Fibroblast of skin of right biceps (primary cell): ENCODE measurements at regions not wholly inside any gene's neighbourhood (a gene's known extent, or its start where the extent isn't known, plus 50 kb on each side); places are given as distances from the start of the nearest gene placed in this dataset.
A peak's percentile ranks its signal among the peaks of the same experiment; 100 is the strongest.

ENCODE experiments used
- DNase-seq: peaks from one replicate; pipeline ENCODE4 v3.0.0-alpha.2; 2013

DNA sequence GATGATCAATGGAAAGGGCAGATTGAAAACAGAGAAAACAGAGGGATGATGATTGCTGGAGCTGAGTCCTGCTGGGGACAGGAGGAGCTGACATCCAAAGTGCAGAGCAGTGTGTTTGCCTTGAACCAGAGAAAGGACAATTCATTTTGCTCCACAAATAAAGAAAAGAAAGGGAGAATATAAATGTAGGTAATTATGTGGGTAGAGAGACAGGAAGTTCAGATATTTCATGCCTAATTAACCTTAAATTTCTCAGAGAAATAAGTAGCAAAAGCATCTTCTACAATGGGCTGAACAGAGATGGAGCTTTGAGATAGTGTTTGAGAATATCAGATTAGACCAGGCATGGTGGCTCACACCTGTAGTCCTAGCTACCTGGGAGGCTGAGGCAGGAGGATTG, 93.2 kb downstream of the TNFSF18 start:
- no peak for DNase-seq

- no peak for DNase-seq
Observed at GRCh38 chr1:172959571-172959970, 91.2 kb downstream of the TNFSF18 start.

DNA sequence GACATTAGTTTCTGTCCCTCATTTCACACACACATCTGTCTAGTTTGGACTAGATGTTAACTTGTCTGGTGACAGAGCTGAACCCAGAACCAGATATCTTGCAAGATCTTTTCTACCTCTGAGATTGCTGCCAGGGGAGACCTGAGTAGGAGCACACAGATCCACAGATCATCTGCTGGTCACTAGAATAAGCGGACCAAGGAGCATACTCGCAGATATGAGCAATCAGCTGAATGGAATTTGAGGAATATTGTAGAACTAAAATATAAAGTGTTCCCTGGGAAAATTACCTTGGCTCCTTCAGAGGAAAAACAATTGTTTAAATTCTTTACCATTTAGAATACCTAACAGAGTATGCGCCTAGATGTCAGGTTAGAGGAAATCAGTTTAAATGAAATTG, 90.7 kb downstream of the TNFSF18 start:
- DNase-seq, result peak; percentile 69

GRCh38 chr1:172960454-172961208, 90.1 kb downstream of the TNFSF18 start:
- no peak for DNase-seq

GRCh38 chr1:172964864-172965263, 85.9 kb downstream of the TNFSF18 start:
- no peak for DNase-seq

GRCh38 chr1:172966844-172967540, 83.7 kb downstream of the TNFSF18 start:
- peak; percentile 53 for DNase-seq

DNA sequence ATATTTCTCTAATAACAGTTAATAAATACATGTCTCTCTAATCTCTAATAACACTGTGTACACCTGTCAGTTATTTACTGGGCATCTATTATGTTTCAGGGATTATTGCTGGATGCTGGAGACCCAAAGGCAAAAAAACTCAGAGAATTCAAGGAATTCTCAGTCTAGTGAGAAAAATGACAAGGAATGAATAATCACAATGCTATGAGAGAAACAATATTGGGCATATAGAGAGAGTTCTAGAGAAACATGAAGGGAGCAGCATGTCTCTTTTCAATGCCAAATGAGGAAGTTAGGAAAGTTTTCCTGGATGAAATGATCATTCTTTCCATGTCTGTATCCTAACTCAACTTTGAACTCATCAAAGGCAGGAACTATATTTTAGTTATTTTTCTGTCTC, 82.8 kb downstream of the TNFSF18 start:
- peak; percentile 42 for DNase-seq

DNA sequence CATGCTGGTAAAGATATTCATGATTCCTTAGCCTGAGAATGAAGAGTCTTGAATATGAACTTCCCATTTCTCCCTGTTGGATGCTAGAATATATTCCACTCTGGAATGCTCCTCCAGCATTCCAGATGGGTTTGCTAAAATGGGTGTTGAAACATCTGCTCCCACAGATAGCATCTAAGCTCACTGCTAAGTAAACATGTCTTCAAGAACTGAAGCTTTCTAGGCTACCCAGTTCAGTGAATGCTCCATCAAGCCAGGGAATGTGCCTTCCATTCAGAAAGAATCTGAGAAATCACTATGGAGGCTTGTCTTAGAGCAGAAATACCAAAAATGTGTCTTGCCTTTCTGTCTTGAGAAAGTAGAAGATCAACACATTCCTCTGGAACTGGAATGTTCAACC, 81.1 kb downstream of the TNFSF18 start:
- peak; percentile 89 for DNase-seq

DNA sequence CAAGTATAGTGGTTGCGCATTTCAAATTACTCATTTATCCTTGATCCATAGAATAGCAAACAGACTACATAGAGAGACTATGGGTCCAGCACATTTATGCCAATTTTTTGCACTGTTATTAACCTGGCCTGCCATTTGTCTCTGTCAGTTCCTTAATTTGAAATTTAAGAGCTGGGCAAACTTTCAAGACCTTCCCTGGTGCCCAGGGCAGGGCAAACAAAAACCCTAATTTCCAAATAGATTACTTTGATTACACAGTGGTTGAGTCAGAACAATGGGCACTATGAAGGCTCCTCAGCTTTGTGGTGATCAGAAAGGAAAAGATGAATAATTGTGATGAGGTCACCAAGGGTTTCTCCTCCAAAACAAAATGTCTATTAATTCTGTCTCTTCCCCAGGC, 80.6 kb downstream of the TNFSF18 start:
- DNase-seq, result peak; percentile 39

DNA sequence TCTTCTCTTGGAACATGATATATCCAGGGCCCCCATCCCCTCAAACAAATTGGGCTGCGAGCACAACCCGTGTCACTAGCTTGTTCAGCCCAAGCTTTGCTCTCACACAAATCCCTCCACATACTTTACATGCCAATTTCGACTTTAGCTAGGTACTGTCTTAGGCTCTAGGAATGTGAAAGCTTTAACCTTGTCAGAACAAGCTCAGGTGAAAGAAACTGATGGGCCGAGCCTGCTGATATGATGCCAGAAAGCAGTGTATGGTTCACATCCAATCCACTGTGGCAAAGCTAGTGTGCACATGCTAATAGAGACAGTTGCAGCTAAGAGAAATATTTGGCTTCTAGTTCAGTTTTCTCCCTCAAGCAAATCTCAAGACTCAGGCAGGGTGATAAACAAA, 79.5 kb downstream of the TNFSF18 start:
- no peak for DNase-seq

- DNase-seq, result no peak
Observed at GRCh38 chr1:172972258-172972657, 78.5 kb downstream of the TNFSF18 start.

DNA sequence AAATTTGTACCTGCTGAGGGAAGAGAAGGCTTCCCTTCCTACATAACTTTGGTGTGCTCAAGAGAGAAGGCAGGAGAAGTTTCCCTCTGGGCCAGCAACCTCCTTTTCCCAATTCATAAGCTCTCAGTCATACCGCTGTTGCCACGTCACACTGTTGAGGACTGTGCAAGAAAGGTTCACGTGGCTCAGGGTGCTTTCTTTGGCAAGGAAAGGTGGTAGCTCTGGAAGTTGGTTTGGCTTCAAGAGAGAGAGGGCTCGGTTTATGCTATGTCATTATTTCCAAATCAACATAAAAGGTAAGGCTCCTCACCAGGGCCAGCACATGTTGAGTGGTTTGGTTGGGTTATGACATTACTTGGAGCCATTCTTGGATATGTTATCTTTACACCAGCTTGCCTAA, 77.3 kb downstream of the TNFSF18 start:
- no peak for DNase-seq

DNA sequence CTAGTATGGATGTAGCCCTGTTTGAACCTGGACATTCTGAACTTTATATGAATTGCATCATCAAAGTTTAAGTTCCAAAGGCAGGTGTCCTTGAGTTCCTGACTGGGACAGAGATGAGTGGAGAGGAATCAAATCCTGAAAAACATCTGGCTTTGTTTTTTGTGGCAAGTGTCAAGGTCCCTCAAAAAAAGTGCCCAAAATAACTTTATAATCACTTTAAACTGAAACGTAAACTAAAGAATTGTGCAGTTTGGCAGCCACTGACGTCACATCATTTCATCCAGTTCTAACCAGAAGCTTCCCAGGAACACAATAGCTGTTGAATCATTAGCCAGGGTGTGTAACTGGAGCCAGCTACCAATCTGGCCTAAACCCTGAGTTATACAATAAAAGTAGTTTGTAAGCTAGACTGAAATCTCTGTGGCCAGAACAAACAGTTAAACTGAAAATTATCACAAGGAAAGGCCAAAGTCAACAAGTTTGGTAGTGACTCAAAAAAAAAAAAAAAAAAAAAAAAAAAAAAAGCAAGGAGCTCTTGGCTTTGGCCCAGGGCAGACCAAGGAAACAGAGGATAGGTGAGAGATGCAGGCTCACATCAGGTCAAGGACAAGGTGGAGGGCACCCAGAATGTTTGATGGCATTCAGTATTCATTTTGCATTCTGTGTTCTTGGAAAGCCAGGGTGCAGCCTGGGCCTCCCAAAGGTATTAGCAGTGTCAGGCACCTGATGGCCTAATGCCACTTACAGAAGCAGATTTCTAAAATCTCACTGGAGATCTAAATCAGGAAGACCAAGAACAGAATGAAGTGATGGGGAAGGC, 74.3 kb downstream of the TNFSF18 start:
- DNase-seq, result peak; percentile 70

DNA sequence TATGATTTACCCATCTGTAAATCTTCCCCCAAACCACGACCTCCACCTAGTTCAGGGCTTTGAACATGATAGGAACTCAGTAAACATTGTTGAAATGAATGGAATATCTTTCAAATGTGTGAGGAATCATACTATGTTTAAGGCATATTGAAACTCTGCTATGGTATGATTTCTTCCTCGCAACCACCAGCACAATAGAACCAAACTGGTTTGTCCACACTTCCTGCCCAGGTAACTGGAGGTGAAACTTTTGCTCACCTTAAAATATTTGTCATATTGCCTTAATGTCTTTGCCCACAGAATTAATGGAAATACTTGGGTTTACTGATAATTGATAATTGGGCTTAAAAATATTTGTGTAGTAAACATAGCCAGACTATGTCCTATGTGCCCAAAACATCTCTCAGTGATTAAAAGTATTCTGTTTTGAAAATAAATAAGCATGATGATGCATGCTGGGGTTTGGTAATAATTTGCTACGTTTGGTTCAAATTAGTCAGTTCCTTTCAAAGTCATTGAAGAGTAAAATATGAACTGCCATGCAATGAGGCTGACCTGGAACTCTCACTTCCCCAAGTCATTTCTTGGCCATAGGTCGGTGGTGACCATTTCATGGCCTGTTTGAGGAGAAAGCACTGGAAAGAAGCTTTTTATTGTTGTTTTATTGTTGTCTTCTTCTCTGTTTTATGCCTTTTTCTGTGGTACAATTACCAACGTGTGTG, 73.3 kb downstream of the TNFSF18 start:
- DNase-seq, result no peak

DNA sequence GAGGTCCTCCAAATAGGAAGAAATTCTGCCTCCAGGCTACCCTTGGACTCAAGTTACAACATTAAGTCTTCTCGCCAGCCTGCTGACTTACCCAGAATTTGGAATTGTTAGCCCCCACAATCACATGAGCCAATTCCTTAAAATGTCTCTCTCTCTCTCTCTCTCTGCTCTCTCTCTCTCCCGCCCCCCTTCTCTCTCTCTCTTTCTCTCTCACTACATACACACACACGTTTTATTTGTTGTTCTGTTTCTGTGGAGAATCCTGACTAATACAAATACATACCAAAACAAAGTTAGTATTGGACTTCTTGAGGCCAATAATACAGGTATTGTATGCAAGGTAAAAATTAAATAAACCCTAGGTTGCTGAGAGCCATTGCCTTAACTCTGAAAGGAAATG, 72.1 kb downstream of the TNFSF18 start:
- no peak for DNase-seq

DNA sequence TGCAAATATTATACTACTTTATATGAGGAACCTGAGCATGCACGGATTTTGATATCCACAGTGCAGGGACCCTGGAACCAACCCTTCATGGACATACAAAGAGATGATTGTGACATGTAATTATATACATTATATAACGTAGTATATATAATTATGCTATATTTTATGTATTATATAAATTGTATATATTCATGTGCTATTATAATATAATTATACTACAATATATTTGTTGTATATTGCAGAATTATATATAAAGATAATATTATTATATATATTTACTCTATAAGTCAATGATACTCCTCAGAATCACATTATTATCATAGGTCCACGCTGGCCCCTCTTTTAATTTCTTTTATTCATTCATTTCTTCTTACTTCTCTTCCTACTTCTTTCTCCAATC, 70.9 kb downstream of the TNFSF18 start:
- DNase-seq, result no peak

DNA sequence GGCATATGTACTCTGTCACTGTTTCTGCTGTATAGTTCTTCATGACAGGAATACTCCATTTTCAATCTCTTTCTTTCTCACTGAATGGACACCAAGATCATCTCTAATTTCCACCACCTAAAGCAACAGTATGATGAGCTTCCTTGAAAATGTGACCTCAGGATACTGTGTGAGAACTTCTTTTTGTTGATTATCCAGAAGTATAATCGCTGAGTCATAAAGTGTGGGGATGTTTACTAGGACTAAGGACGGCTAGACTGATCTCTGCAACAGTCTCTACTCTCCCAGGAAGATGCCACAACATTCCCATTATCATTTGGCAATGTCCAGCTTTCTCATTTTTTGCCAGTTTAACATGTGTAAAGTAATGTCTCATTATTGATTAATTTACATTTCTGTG, 70.3 kb downstream of the TNFSF18 start:
- DNase-seq, result no peak

- DNase-seq, result no peak
Observed at GRCh38 chr1:172980971-172981370, 69.8 kb downstream of the TNFSF18 start.
